Esophagus squamous epithelium (tissue), 5 donors: ENCODE measurements at regions not wholly inside any gene's neighbourhood (a gene's known extent, or its start where the extent isn't known, plus 50 kb on each side); places are given as distances from the start of the nearest gene placed in this dataset.

Experiments used
- DNase-seq: peaks from one replicate; lab custom pipeline; 2025; lab: John Stamatoyannopoulos, UW
- H3K27ac ChIP-seq, 4 donors: fragments of 200-600 bp; sonication (generic); one replicate each; pipeline ENCODE4 v1.5.1; 2016 to 2019; ENCODE audit warnings: mild to moderate bottlenecking in 1 of 4
- H3K27me3 ChIP-seq, 4 donors: fragments of 200-600 bp; sonication (generic); 1 replicate in 3 of 4; 2 replicates in 1 of 4; pipeline versions ENCODE4 v1.5.1 to v1.6.0; 2017 to 2021; ENCODE audit warnings: antibody characterized with exemption in 1 of 4
- H3K36me3 ChIP-seq, 3 donors: fragments of 200-600 bp; sonication (generic); one replicate each; pipeline ENCODE4 v1.5.1; 2016 to 2019
- H3K4me1 ChIP-seq, 3 donors: fragments of 200-600 bp; sonication (generic); one replicate each; pipeline ENCODE4 v1.5.1; 2017 to 2019
- H3K4me3 ChIP-seq, 4 donors: fragments of 200-600 bp; sonication (generic); 1 replicate in 3 of 4; 2 replicates in 1 of 4; pipeline ENCODE4 v1.5.1; 2016 to 2019; ENCODE audit warnings: mild to moderate bottlenecking in 2 of 4, moderate library complexity in 1 of 4
- H3K9me3 ChIP-seq, 3 donors: fragments of 200-600 bp; sonication (generic); one replicate each; pipeline ENCODE4 v1.5.1; 2016 to 2019
- CTCF ChIP-seq, 6 experiments: fragments of 450-650 bp in 4 of 6; fragments of 200-600 bp in 2 of 6; sonication (generic) in 2 of 6; IDR thresholded peaks; one replicate each; pipeline ENCODE4 v1.5.1; 2016 to 2019; ENCODE audit warnings: antibody characterized with exemption in 6 of 6, mild to moderate bottlenecking in 4 of 6, moderate library complexity in 4 of 6
- POLR2A ChIP-seq, 4 donors: fragments of 450-650 bp; IDR thresholded peaks; one replicate each; pipeline ENCODE4 v1.6.1; 2017; ENCODE audit warnings: antibody characterized with exemption in 4 of 4, mild to moderate bottlenecking in 4 of 4, moderate library complexity in 3 of 4
- WGBS, 2 donors: methylation state at CpG; one replicate each; pipeline ENCODE4 v1.1.5; 2018; 5-methylcytosine and 5-hydroxymethylcytosine counted together
- intact Hi-C: fragments of 100-400 bp; cut with DNase I; formaldehyde crosslinking; loops from one replicate; pipeline ENCODE4 v1.15.0; 2022
- donor health status: DM: yes; HTN: yes; CAD: no.

GRCh38 chr2:226631187-226631586 is 168.4 kb downstream of the IRS1 start:
- H3K4me1 ChIP-seq, result no peaks in the 10 kb centered on the region
- WGBS, 2 donors, result 93 to 95% methylated on average over 3 of the region's 3 CpGs

GRCh38 chr2:226625946-226626345 is 173.7 kb downstream of the IRS1 start:
- intact Hi-C loops, result no loop called here
- WGBS, 2 donors, result 58 to 74% methylated on average over 2 of the region's 2 CpGs

More at GRCh38 chr2:226631187-226631586, 168.4 kb downstream of the IRS1 start:
- Histone ChIP-seq H3K9me3 (no peaks in the 10 kb centered on the region), H3K36me3 (no peaks in the 10 kb centered on the region), H3K4me3 (no peak overlapping the region), H3K27me3 (peaks cover 0 to 5% (median 0%) of the 10 kb centered on the region in 4 donors), H3K27ac (peak overlapping the region in 2 of 4 donors; percentile 49 to 61)
- intact Hi-C loops, result no loop called here
- TF ChIP-seq POLR2A (IDR thresholded peaks at IDR 0.05), result no peak
- TF ChIP-seq CTCF (IDR thresholded peaks at IDR 0.05), result no peak
- DNase-seq, result no peak

GRCh38 chr2:226623587-226624368 is 175.8 kb downstream of the IRS1 start:
- Histone ChIP-seq H3K4me3 (no peak overlapping the region), H3K36me3 (no peaks in the 10 kb centered on the region), H3K4me1 (peaks cover 0 to 8% (median 0%) of the 10 kb centered on the region in 3 donors), H3K9me3 (no peaks in the 10 kb centered on the region), H3K27me3 (peaks cover 0 to 4% (median 0%) of the 10 kb centered on the region in 4 donors), H3K27ac (no peak overlapping the region)
- no peak for DNase-seq
- intact Hi-C loops, result no loop called here
- WGBS, 2 donors, result 69 to 81% methylated on average over 13 of the region's 13 CpGs
- TF ChIP-seq POLR2A (IDR thresholded peaks at IDR 0.05), result no peak
- no peak for TF ChIP-seq CTCF (IDR thresholded peaks at IDR 0.05)

More at GRCh38 chr2:226625946-226626345, 173.7 kb downstream of the IRS1 start:
- Histone ChIP-seq H3K9me3 (no peaks in the 10 kb centered on the region), H3K27ac (no peak overlapping the region), H3K36me3 (no peaks in the 10 kb centered on the region), H3K27me3 (peaks cover 0 to 9% (median 0%) of the 10 kb centered on the region in 4 donors), H3K4me1 (peaks cover 0 to 8% (median 0%) of the 10 kb centered on the region in 3 donors), H3K4me3 (no peak overlapping the region)
- TF ChIP-seq POLR2A (IDR thresholded peaks at IDR 0.05) (no peak), CTCF (IDR thresholded peaks at IDR 0.05) (no peak)
- no peak for DNase-seq

- no peaks in the 10 kb centered on the region for H3K9me3 ChIP-seq
- peaks cover 0 to 8% (median 0%) of the 10 kb centered on the region in 3 donors for H3K4me1 ChIP-seq
- H3K27me3 ChIP-seq, result peaks cover 0 to 4% (median 0%) of the 10 kb centered on the region in 4 donors
- H3K27ac ChIP-seq, result no peak overlapping the region
- no peak overlapping the region for H3K4me3 ChIP-seq
- TF ChIP-seq CTCF (IDR thresholded peaks at IDR 0.05) (no peak), POLR2A (IDR thresholded peaks at IDR 0.05) (no peak)
- H3K36me3 ChIP-seq, result no peaks in the 10 kb centered on the region
- no peak for DNase-seq
- 80 to 87% methylated on average over 2 of the region's 2 CpGs for WGBS, 2 donors
- intact Hi-C loops, result no loop called here
Observed at GRCh38 chr2:226622484-226622883, 177.1 kb downstream of the IRS1 start.

- Histone ChIP-seq H3K4me1 (peaks cover 0 to 8% (median 0%) of the 10 kb centered on the region in 3 donors), H3K36me3 (no peaks in the 10 kb centered on the region), H3K27me3 (peaks cover 0 to 4% (median 0%) of the 10 kb centered on the region in 4 donors), H3K27ac (no peak overlapping the region), H3K4me3 (no peak overlapping the region), H3K9me3 (no peaks in the 10 kb centered on the region)
- intact Hi-C loops, result no loop called here
- no peak for DNase-seq
- TF ChIP-seq CTCF (IDR thresholded peaks at IDR 0.05) (no peak), POLR2A (IDR thresholded peaks at IDR 0.05) (no peak)
- WGBS, 2 donors, result 90 to 92% methylated on average over 2 to 3 of the region's 3 CpGs
Observed at GRCh38 chr2:226620176-226620575, 179.4 kb downstream of the IRS1 start.
